Mesenchymal stem cell (in vitro differentiated cells and primary cell): ENCODE measurements at regions not wholly inside any gene's neighbourhood (a gene's known extent, or its start where the extent isn't known, plus 50 kb on each side); places are given as distances from the start of the nearest gene placed in this dataset.

Source experiments
- DNase-seq: peaks from one replicate; pipeline ENCODE4 v3.0.0-alpha.2; 2013
- H2AFZ ChIP-seq: one replicate; pipeline ENCODE4 v1.6.1; 2013; ENCODE audit warnings: low read depth, mild to moderate bottlenecking, control low read depth, inconsistent platforms, low read length, moderate library complexity
- H2AK5ac ChIP-seq: 2 replicates; pipeline ENCODE4 v1.6.1; 2013; ENCODE audit warnings: low read length, moderate library complexity, mild to moderate bottlenecking, inconsistent platforms; ENCODE audit not compliant: severe bottlenecking
- H2BK120ac ChIP-seq: one replicate; pipeline ENCODE4 v1.6.1; 2013; ENCODE audit warnings: low read depth, mild to moderate bottlenecking, inconsistent platforms, low read length, moderate library complexity
- H2BK12ac ChIP-seq, 2 experiments: one replicate each; pipeline ENCODE4 v1.6.1; 2013; ENCODE audit warnings: inconsistent platforms in 2 of 2, low read length in 2 of 2, mild to moderate bottlenecking in 2 of 2, moderate library complexity in 2 of 2, control low read depth in 1 of 2
- H2BK15ac ChIP-seq: one replicate; pipeline ENCODE4 v1.6.1; 2013; ENCODE audit warnings: mild to moderate bottlenecking, low read depth, inconsistent platforms; ENCODE audit not compliant: poor library complexity, severe bottlenecking
- H2BK5ac ChIP-seq: 2 replicates; pipeline ENCODE4 v1.6.1; 2013; ENCODE audit warnings: low read depth, mild to moderate bottlenecking, low read length, control low read depth, inconsistent platforms; ENCODE audit not compliant: poor library complexity, severe bottlenecking
- H3K14ac ChIP-seq, 2 experiments: one replicate each; pipeline ENCODE4 v1.6.1; 2013; ENCODE audit warnings: inconsistent platforms in 2 of 2, low read length in 2 of 2, control low read depth in 1 of 2, mild to moderate bottlenecking in 1 of 2, moderate library complexity in 1 of 2
- H3K18ac ChIP-seq, 2 experiments: one replicate each; pipeline ENCODE4 v1.6.1; 2013; ENCODE audit warnings: inconsistent platforms in 2 of 2, low read length in 2 of 2, control low read depth in 1 of 2, low read depth in 1 of 2, mild to moderate bottlenecking in 1 of 2
- H3K23ac ChIP-seq, 2 experiments: one replicate each; pipeline ENCODE4 v1.6.1; 2013; ENCODE audit warnings: inconsistent platforms in 2 of 2, low read length in 2 of 2, mild to moderate bottlenecking in 2 of 2, moderate library complexity in 2 of 2, control low read depth in 1 of 2
- H3K27ac ChIP-seq: 2 replicates; pipeline ENCODE4 v1.5.1; 2013; ENCODE audit warnings: mild to moderate bottlenecking, moderate library complexity, low read length, control low read depth, inconsistent platforms; ENCODE audit not compliant: poor library complexity, severe bottlenecking
- H3K27me3 ChIP-seq, 2 experiments: 2 replicates each; pipeline versions ENCODE4 v1.6.1 to v1.7.0; 2013; ENCODE audit warnings: low read length in 2 of 2, mild to moderate bottlenecking in 2 of 2, moderate library complexity in 2 of 2, control low read depth in 1 of 2, inconsistent platforms in 1 of 2; ENCODE audit not compliant: control insufficient read depth in 1 of 2, insufficient read depth in 1 of 2
- H3K36me3 ChIP-seq, 2 experiments: 2 replicates each; pipeline versions ENCODE4 v1.6.1 to v1.7.0; 2013; ENCODE audit warnings: low read length in 2 of 2, control low read depth in 1 of 2, inconsistent platforms in 1 of 2, low read depth in 1 of 2, mild to moderate bottlenecking in 1 of 2; ENCODE audit not compliant: insufficient read depth in 2 of 2, control insufficient read depth in 1 of 2
- H3K4ac ChIP-seq, 2 experiments: one replicate each; pipeline ENCODE4 v1.6.1; 2013; ENCODE audit warnings: inconsistent platforms in 2 of 2, low read length in 2 of 2, mild to moderate bottlenecking in 2 of 2, moderate library complexity in 2 of 2, control low read depth in 1 of 2, low read depth in 1 of 2
- H3K4me1 ChIP-seq: 2 replicates; pipeline ENCODE4 v1.6.1; 2013; ENCODE audit warnings: low read depth, low read length, control low read depth; ENCODE audit not compliant: control insufficient read depth, insufficient read depth
- H3K4me2 ChIP-seq: 2 replicates; pipeline ENCODE4 v1.6.1; 2013; ENCODE audit warnings: low read length, mild to moderate bottlenecking, inconsistent platforms; ENCODE audit not compliant: poor library complexity, severe bottlenecking
- H3K4me3 ChIP-seq, 2 experiments: 2 replicates each; pipeline versions ENCODE4 v1.5.1 to v1.7.0; 2013; ENCODE audit warnings: low read length in 2 of 2, mild to moderate bottlenecking in 2 of 2, control low read depth in 1 of 2, low read depth in 1 of 2; ENCODE audit not compliant: insufficient read depth in 1 of 2
- H3K79me1 ChIP-seq: replicated peaks from 2 replicates; pipeline ENCODE4 v1.6.1; 2013; ENCODE audit warnings: mild to moderate bottlenecking, control low read depth, low read length, inconsistent platforms; ENCODE audit not compliant: poor library complexity, severe bottlenecking
- H3K9ac ChIP-seq: 2 replicates; pipeline ENCODE4 v1.7.0; 2013; ENCODE audit warnings: mild to moderate bottlenecking, low read length, moderate library complexity
- H3K9me3 ChIP-seq: 2 replicates; pipeline ENCODE4 v1.7.0; 2013; ENCODE audit warnings: mild to moderate bottlenecking, low read length; ENCODE audit not compliant: control insufficient read depth
- H4K8ac ChIP-seq: one replicate; pipeline ENCODE4 v1.6.1; 2013; ENCODE audit warnings: inconsistent platforms, mild to moderate bottlenecking, low read length, moderate library complexity
- H4K91ac ChIP-seq: one replicate; pipeline ENCODE4 v1.6.1; 2013; ENCODE audit warnings: mild to moderate bottlenecking, low read length, inconsistent platforms
- WGBS: methylation state at CpG from one replicate; pipeline ENCODE4 v1.1.7; 2013; ENCODE audit warnings: mixed read lengths; 5-methylcytosine and 5-hydroxymethylcytosine counted together

GRCh38 chr16:72410492-72410891 is 238.5 kb upstream of the PMFBP1 start:
- Histone ChIP-seq H3K79me1 (no peaks in the 10 kb centered on the region), H3K9me3 (peaks cover 8% of the 10 kb centered on the region), H4K91ac (no peak overlapping the region), H2AFZ (no peak overlapping the region), H3K27ac (no peak overlapping the region), H2BK5ac (no peak overlapping the region), H3K27me3 (no peaks in the 10 kb centered on the region), H2BK15ac (no peak overlapping the region), H3K4me2 (no peak overlapping the region), H4K8ac (no peak overlapping the region), H2AK5ac (no peak overlapping the region), H3K9ac (no peak overlapping the region), H2BK12ac (no peak overlapping the region), H3K36me3 (no peaks in the 10 kb centered on the region), H3K4ac (no peak overlapping the region), H3K23ac (no peak overlapping the region), H3K4me3 (no peak overlapping the region), H3K14ac (no peak overlapping the region), H3K18ac (no peak overlapping the region), H2BK120ac (no peak overlapping the region), H3K4me1 (no peaks in the 10 kb centered on the region)
- DNase-seq = no peak
- 95% methylated on average over 2 of the region's 2 CpGs for WGBS

GRCh38 chr16:72409423-72409822 is 237.5 kb upstream of the PMFBP1 start:
- H3K27me3 ChIP-seq = no peaks in the 10 kb centered on the region
- no peaks in the 10 kb centered on the region for H3K4me1 ChIP-seq
- no peak overlapping the region for H3K18ac ChIP-seq
- H2BK5ac ChIP-seq = no peak overlapping the region
- no peak overlapping the region for H3K4me3 ChIP-seq
- H4K91ac ChIP-seq = no peak overlapping the region
- H2BK15ac ChIP-seq = no peak overlapping the region
- H3K79me1 ChIP-seq = no peaks in the 10 kb centered on the region
- no peak overlapping the region for H2AK5ac ChIP-seq
- H3K4ac ChIP-seq = no peak overlapping the region
- no peak overlapping the region for H4K8ac ChIP-seq
- no peak overlapping the region for H3K9ac ChIP-seq
- H3K27ac ChIP-seq = no peak overlapping the region
- H3K4me2 ChIP-seq = no peak overlapping the region
- no peak overlapping the region for H3K14ac ChIP-seq
- no peak overlapping the region for H2BK12ac ChIP-seq
- peaks cover 11% of the 10 kb centered on the region for H3K9me3 ChIP-seq
- H2BK120ac ChIP-seq = no peak overlapping the region
- no peak overlapping the region for H2AFZ ChIP-seq
- no peak overlapping the region for H3K23ac ChIP-seq
- H3K36me3 ChIP-seq = no peaks in the 10 kb centered on the region
- whole genome bisulfite sequencing = 71% methylated on average over 3 of the region's 3 CpGs
- DNase-seq = no peak

- H2BK12ac ChIP-seq = no peak overlapping the region
- DNase-seq = no peak
Observed at GRCh38 chr16:72406390-72406789, 234.4 kb upstream of the PMFBP1 start.

DNA sequence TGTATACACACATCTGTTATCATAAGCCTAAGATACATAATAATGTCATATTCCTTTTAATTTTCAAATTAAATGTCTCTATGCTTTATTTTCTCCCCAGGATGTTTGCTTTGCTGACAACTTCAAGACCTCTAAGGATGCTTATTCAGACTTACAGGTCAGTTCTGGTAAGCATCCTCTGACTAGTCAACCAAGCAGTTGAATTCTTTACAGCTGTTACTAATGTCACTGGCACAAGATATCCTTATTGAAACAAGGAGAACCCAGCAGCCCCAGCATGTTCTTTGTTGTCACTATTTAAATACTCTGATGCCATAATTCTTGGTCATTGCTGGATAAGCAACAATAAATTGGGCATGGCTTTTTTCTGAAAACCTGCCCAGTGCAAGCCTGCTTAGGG is 232.3 kb upstream of the PMFBP1 start:
- Histone ChIP-seq H4K91ac (no peak overlapping the region), H3K4ac (no peak overlapping the region), H3K36me3 (no peaks in the 10 kb centered on the region), H3K4me1 (no peaks in the 10 kb centered on the region), H3K9ac (no peak overlapping the region), H3K79me1 (no peaks in the 10 kb centered on the region), H3K4me3 (no peak overlapping the region), H2BK15ac (no peak overlapping the region), H2BK12ac (no peak overlapping the region), H2BK120ac (no peak overlapping the region), H3K4me2 (no peak overlapping the region), H2AFZ (no peak overlapping the region), H3K27ac (no peak overlapping the region), H2BK5ac (no peak overlapping the region), H4K8ac (no peak overlapping the region), H3K14ac (no peak overlapping the region), H3K9me3 (peaks cover 11% of the 10 kb centered on the region), H2AK5ac (no peak overlapping the region), H3K27me3 (no peaks in the 10 kb centered on the region), H3K23ac (no peak overlapping the region), H3K18ac (no peak overlapping the region)
- no peak for DNase-seq

More at GRCh38 chr16:72406390-72406789, 234.4 kb upstream of the PMFBP1 start:
- Histone ChIP-seq H3K27ac (no peak overlapping the region), H3K27me3 (no peaks in the 10 kb centered on the region), H3K4ac (no peak overlapping the region), H2AFZ (no peak overlapping the region), H3K36me3 (no peaks in the 10 kb centered on the region), H2BK120ac (no peak overlapping the region), H3K23ac (no peak overlapping the region), H3K18ac (no peak overlapping the region), H3K9ac (no peak overlapping the region), H3K4me2 (no peak overlapping the region), H4K8ac (no peak overlapping the region), H3K9me3 (peaks cover 11% of the 10 kb centered on the region), H4K91ac (no peak overlapping the region), H2BK5ac (no peak overlapping the region), H3K79me1 (no peaks in the 10 kb centered on the region), H2AK5ac (no peak overlapping the region), H3K4me1 (no peaks in the 10 kb centered on the region), H2BK15ac (no peak overlapping the region), H3K4me3 (no peak overlapping the region), H3K14ac (no peak overlapping the region)
- no CpG with 5 or more reads among the region's 1 CpG for WGBS
